ENCODE measurements at regions not wholly inside any gene's neighbourhood (a gene's known extent, or its start where the extent isn't known, plus 50 kb on each side); places are given as distances from the start of the nearest gene placed in this dataset.

DNA sequence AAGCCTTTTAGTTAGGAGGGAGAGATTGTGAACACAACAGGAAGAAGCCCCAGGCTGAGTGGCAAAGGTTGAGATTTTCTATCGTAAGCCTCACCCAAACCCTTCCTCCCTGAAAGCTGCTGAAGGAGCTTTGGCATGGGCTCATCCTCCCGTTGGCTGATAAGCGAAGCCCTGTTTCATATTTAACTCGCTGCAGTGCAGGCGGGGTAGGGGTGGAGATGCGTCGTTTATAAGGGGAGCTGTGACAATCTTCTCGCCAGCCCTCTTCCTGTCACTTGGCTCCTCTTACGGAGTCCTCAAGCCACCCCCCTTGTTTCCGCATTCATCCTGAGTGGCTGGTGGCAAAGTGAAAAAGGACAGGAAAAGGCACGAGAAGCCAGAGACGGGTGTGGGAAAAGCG lies 137.0 kb downstream of the OR4C45 start:
- TF ChIP-seq ZNF274 (IDR thresholded peaks at IDR 0.05; ENCODE audit: low read depth, low read length): no peak
- TF ChIP-seq YY1 (IDR thresholded peaks at IDR 0.05; ENCODE audit: insufficient read depth, insufficient read length): no peak
- no peak for TF ChIP-seq SUZ12 (IDR thresholded peaks at IDR 0.05; ENCODE audit: extremely low read depth, insufficient read depth, insufficient read length)

Measured in NT2/D1 (cell line).